Right lobe of liver (tissue), 4 donors: ENCODE measurements at regions not wholly inside any gene's neighbourhood (a gene's known extent, or its start where the extent isn't known, plus 50 kb on each side); places are given as distances from the start of the nearest gene placed in this dataset.

Experiments used
- CTCF ChIP-seq, 4 donors: fragments of 200-600 bp in 3 of 4; fragments of 450-650 bp in 1 of 4; IDR thresholded peaks; one replicate each; pipeline versions ENCODE4 v1.5.1 to v1.8.0; 2016 to 2022; ENCODE audit warnings: antibody characterized with exemption in 4 of 4, mild to moderate bottlenecking in 2 of 4
- POLR2A ChIP-seq: fragments of 450-650 bp; IDR thresholded peaks from one replicate; pipeline ENCODE4 v1.6.1; 2017; ENCODE audit warnings: antibody characterized with exemption, mild to moderate bottlenecking
- donor health status: DM: no; HTN: no; CAD: no.
- donor health status: DM: no; HTN: no; CAD: no.
- donor health status: DM: no; HTN: yes; CAD: no.

GRCh38 chr17:55900188-55900587 is 149.3 kb downstream of the PCTP start:
- TF ChIP-seq CTCF (IDR thresholded peaks at IDR 0.05) = no peak
- no peak for TF ChIP-seq POLR2A
